GM18870 (cell line): ENCODE measurements at regions not wholly inside any gene's neighbourhood (a gene's known extent, or its start where the extent isn't known, plus 50 kb on each side); places are given as distances from the start of the nearest gene placed in this dataset.

Experiments used
- ATAC-seq: cut with Tn5 transposase; IDR thresholded peaks from one replicate; pipeline ENCODE4 v1.9.1; 2021; ENCODE audit warnings: moderate library complexity; ENCODE audit not compliant: unreplicated experiment

GRCh38 chr13:97627566-97627965 lies 193.6 kb downstream of the RAP2A start:
- no peak for ATAC-seq

- ATAC-seq: no peak
These were observed 195.8 kb downstream of the RAP2A start for GRCh38 chr13:97629601-97630272.

- no peak for ATAC-seq
These were observed 196.8 kb downstream of the RAP2A start for GRCh38 chr13:97630725-97631124.

- ATAC-seq: no peak
These were observed 197.2 kb downstream of the RAP2A start for GRCh38 chr13:97631158-97631557.

- ATAC-seq: no peak
These were observed 205.3 kb downstream of the RAP2A start for GRCh38 chr13:97639236-97639635.

- ATAC-seq: no peak
These were observed 206.3 kb downstream of the RAP2A start for GRCh38 chr13:97640268-97640667.

- no peak for ATAC-seq
These were observed 214.4 kb downstream of the RAP2A start for GRCh38 chr13:97648171-97648880.

- no peak for ATAC-seq
These were observed 214.9 kb downstream of the RAP2A start for GRCh38 chr13:97648881-97649224.

GRCh38 chr13:97653443-97654140 lies 219.6 kb downstream of the RAP2A start:
- no peak for ATAC-seq

GRCh38 chr13:97654236-97654635 lies 220.3 kb downstream of the RAP2A start:
- ATAC-seq: no peak

- no peak for ATAC-seq
These were observed 224.6 kb downstream of the RAP2A start for GRCh38 chr13:97658556-97658955.

- ATAC-seq: no peak
These were observed 225.6 kb downstream of the RAP2A start for GRCh38 chr13:97659602-97660001.

- no peak for ATAC-seq
These were observed 226.8 kb downstream of the RAP2A start for GRCh38 chr13:97660594-97661260.

- no peak for ATAC-seq
These were observed 252.6 kb downstream of the RAP2A start for GRCh38 chr13:97686594-97686993.

- ATAC-seq: no peak
These were observed 258.7 kb downstream of the RAP2A start for GRCh38 chr13:97692628-97693027.

GRCh38 chr13:97695684-97696083 lies 257.8 kb upstream of the IPO5 start:
- ATAC-seq: no peak

- ATAC-seq: no peak
These were observed 256.6 kb upstream of the IPO5 start for GRCh38 chr13:97696921-97697320.

GRCh38 chr13:97700306-97700848 lies 253.1 kb upstream of the IPO5 start:
- ATAC-seq: no peak

- no peak for ATAC-seq
These were observed 250.9 kb upstream of the IPO5 start for GRCh38 chr13:97702614-97703013.

- ATAC-seq: no peak
These were observed 242.7 kb upstream of the IPO5 start for GRCh38 chr13:97710797-97711196.

GRCh38 chr13:97712770-97713169 lies 240.7 kb upstream of the IPO5 start:
- no peak for ATAC-seq
